HG03095 (cell line): ENCODE measurements at regions not wholly inside any gene's neighbourhood (a gene's known extent, or its start where the extent isn't known, plus 50 kb on each side); places are given as distances from the start of the nearest gene placed in this dataset.

ENCODE experiments used
- ATAC-seq: cut with Tn5 transposase; IDR thresholded peaks from one replicate; pipeline ENCODE4 v1.9.1; 2021; ENCODE audit warnings: moderate library complexity; ENCODE audit not compliant: unreplicated experiment

DNA sequence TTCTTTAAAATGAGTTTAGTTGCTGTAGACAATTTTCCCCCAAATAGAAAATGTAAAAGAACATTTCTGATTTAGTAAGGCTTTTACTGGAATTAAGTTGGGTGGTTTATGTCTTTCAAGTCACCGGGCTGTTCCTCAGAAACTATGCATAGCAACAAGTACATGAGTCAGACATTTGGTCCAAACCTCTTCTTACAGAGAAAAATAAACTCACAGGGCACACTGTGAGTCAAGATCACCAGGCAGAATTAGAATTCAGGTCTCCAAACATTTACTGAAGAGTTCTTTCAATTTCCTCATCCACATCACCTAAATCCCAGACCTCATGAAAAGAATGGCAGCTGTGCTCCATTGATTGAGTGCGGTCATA lies 476.1 kb upstream of the SOX5 start:
- ATAC-seq: no peak

DNA sequence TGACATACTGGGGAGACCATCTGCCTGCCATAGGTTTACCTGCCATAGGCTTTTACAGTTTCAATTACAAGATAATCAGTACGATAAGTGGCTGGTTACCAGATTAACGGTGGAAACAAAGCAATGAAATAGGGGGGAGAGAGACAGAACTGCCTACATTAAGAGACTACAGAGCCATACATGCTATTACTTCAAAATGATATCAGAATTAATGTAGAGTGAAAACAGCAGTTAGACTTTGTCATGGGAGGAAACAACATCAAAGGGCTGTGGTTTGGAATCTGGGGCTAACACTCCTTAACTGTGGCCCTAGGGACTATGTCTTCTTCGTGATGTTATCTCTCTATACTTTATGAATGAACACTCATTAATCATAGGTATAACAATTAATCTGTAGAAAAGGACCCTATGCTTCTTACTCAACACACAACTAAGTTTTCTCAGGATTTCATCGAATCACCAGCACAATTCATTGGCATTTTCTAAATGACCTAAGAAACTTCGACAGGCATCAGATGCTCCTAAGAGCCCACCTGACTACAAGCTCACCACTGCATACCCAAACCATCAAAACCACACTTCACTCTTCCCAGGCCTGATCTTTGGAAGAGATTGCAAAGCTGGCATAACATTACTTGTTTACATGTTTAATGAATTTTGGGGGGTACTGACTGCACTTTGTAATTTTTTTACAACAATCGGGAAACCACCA lies 475.6 kb upstream of the SOX5 start:
- no peak for ATAC-seq

DNA sequence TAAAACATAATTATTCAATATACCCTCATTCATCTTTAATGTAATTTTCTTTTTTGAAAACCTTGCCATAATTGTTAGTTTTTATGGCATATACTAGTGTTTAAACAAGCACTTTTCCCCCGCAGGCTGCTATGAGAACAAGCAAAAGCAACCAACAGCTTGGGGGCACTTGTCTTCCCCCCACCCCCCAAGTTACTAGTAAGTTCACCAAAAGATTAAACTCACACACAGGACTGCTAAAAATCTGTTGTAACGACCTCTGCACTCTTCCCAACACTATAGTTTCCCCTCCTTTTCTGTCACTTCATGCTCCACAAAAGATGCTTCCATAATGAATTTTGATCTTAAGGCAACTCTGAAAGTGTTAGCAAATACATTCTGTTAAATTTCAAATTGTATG lies 474.9 kb upstream of the SOX5 start:
- no peak for ATAC-seq

DNA sequence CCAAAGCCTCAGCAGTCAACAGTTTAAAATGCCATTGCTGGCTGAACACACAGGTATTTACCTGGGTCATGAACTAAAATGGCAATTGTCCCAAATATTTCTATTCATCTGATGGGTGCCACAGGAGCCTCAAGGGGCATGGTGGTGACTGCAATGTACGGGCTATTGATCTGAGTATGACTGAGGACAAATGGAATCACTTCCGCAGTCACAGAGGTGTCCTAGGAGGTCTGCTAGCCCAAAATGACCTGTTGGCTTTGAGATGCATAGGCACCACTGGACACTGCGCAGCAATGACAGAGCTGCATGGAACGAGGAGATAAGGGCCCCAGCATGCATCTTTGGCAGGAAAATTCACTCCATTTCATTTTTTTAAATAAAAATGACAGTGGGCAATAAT lies 474.1 kb upstream of the SOX5 start:
- ATAC-seq: no peak

DNA sequence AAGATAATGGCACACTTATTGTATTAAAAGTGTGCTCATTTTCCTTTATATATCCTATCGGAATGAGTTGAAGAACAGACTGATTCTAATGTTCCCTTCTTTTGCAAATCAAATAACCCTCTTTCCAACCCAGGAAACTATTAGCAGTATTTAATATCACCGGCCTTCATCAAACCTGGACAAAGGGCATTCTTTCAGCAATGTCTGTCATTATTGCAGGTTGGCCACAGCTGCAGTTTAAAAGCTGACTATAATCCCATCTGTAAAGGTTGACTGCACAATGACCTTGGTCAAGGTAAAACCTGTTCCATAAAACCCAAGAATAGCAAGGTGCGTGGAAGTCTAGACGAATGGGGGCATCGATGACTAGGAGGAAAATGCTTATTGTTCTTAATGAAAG lies 472.3 kb upstream of the SOX5 start:
- ATAC-seq: no peak

DNA sequence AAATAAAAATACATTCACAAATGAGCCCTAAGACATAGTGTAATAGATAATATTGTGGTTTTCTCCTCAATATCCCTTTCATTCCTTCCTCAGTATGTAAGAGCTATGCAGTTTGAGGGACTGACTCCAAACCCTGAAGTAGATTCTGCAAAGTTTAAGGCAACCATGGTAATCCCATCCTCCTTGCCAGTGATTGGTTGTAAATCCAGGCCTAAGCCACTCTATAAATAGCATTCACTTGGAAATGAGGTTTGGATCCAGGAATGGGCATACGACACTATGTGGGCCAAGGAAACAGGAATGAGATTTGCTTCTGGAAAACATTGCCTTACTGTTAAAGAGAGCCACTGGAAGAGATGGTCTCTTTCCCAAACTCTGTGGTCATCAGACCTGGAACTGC lies 468.7 kb upstream of the SOX5 start:
- no peak for ATAC-seq

DNA sequence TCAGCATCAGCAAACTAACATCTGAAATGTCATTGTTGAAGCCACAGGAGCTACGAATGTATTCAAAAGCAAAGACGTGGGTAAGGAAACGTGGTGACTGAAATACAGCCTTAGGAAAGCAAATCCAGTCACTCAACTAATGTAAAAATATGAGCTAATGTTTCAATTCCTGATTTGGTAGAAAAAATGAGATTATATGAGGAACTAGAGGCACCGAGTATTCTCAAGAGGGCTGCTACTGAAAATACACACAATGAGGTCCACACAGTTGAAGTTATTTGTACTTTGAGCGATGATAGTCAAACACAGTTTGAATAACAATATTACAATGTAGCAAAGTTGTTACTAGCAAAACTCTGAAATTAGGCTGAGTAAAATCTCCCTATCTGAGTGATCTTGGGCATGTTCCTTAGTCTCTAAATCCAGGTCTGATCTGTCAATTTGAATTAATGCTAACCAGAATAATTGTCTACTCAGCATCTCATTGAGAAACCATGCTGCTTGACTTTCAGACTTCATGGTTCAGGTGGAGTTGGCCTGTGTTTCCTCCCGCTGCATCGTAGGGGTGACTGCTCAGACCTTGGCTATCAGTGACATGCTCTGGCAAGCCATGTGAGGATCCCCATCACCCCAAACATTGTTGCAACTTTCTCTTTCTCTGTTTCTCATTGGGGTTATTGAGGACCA lies 467.1 kb upstream of the SOX5 start:
- no peak for ATAC-seq

DNA sequence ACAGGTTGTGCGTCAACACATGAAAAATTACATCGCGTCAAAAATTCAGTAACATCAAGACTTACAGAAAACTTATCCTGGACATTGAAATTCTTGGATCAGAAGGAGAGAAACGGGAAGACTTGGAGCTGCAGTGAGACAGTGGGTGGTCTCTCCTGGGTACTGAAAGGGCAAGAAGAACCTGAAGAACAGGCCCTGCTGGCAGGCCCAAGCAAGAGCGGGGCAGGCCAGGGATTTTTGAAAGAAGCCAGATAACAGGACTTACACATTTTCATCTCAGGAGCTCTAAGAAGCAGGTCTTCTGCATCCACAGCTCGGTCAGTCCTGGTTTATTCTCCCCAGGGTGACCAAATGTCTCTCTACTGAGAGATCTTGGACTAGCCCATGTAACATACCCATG lies 466.5 kb upstream of the SOX5 start:
- no peak for ATAC-seq

DNA sequence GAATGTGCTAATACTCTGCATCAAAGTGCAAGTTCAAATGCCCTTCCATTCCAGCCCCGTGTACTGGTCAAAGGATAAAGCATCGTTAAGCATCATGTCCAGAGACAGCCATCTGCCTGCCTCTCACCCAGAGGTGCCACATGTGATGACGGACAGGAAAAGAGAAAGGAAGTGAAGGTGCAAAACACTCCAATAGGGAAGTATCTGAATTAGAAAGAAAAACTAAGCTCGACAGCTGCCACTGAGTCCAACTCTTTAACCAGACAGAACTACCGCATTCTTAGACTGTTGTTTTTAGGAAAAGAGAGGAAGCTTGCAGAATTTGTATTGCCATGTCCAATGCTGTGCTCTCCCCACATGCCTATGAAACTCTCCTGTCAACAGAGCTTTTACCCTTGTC lies 465.0 kb upstream of the SOX5 start:
- ATAC-seq: no peak

DNA sequence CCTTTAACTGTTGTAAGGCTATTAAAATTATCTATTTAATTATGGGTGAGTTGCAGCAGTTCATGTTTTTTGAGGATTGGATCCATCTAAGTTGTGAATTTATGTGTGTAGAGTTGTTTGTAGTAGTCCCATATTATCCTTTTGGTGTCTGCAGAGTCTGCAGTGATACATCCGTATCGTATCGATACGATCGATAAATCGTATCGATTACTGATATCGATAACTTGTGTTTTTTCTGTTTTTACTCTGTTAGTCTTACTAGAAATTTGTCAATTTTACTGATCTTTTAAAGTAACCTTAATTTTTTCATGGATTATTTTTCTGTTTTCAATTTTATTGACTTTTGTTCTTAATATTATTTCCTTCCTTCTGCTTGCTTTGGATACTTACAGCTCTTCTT lies 462.5 kb upstream of the SOX5 start:
- ATAC-seq: no peak

DNA sequence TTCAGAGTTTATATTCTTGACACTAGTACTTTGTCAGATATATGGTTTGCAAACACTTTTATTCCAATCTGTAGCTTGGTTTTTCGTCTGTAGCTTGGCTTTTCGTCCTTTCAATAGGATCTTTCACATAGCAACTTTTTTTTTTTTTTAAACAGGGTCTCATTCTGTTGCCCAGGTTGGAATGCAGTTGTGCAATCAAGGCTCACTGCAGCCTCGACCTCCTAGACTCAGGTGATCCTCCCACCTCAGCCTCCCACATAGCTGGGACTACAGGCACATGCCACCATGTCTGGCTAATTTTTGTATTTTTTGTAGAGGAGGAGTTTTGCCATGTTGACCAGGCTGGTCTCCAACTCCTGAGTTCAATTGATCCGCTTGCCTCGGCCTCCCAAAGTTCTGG lies 460.4 kb upstream of the SOX5 start:
- no peak for ATAC-seq

DNA sequence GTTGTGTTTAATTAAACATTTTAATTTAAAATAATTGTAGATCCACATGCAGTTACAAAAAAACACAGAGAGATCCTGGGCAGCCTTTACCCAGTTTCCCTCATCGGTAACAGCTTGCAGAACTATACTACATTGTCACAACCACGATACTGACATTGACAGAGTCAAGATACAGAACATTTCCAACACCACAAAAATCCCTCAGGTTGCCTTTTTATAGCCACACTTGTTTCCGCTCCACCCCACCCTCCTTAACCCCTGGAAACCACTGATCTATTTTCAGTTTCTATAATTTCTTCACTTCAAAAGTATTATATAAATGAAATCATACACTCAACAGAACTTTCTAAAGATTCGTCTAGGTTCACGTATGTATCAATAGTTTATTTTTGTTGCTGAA lies 458.8 kb upstream of the SOX5 start:
- ATAC-seq: no peak

DNA sequence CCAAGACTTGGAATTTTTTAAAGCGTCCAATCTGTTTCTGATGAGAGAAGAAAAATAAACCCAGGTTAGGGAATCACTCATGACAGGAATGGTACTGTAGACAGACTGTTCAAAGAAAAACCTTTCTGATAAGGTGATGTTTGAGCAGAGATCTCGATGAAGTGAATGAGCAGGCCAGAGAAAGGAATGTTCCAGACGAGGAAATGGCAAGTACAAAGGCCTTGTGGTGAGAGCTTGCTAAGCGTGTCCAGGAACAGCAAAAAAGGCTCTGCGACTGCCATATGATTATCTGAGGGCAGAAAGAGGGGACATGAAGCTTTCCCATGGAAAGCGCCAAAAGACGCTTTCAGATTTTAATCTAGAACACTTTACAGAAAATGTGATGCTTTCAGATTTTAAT lies 458.4 kb upstream of the SOX5 start:
- no peak for ATAC-seq

DNA sequence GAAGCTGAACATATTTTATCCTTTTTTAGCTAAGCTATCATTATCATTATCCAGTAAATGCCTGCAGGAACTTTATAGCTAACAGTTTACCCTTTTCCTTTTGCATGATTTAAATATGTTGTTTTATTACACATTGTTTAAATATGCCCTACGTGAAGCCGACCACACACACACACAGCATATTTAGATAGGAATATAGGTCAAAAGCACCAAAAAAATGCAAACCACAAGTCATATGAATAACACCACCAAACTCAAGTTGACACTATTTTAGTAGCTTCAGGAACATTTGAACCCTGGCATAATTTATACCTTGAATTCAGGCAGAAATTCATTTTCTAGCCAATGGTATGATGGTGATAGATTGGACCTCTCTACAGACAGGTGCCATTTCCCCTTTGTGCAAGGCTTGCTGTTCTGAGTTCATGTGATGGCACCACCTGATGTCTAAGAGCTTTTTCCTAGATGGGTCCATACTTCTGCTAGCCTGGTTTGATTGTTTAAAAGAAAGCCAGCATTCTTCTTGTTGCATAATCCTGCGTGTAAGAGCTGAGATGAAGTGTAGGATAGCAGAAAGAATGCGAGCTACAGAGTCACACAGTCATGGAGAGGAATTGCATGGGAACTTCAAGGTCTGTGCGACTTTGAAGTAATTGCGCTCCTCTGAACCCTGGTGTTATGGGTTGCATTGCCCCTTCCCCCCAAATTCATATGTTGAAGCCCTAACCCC lies 454.8 kb upstream of the SOX5 start:
- no peak for ATAC-seq

DNA sequence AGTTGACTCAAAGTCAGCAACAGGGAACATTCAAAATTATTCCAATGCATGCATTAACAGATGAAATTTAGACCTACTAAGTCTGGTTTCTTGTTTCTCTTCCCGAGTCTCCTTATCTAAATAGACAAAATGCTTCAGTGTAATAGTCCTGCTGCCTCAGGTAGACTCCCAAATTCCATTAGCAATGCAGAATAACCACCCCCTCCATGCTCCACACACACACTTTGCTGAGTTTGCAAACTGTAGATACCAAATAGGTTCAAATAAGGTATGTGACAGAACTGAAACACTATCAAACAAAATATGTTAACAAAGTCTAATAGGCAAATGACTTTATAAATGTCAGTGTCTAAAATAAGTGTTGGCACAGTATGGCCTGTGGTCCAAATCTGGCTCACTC lies 451.1 kb upstream of the SOX5 start:
- no peak for ATAC-seq

DNA sequence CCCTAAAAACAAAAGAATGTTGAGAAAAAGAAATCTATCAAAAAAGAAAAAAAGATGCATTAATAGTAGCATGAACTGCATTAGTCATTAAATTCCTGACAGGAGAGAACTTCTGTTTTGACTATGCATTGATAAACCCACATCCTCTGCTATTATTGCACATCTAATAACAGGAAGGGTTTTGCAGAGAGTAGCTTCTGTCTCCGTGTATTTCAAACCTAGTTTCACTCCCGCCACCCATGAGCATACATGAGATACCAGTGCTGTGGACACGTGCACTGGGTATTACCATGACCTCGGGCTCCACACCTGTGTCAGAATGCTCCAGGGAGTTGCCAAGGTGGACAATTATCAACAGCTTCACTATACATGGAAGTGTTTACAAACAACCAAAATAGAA lies 449.1 kb upstream of the SOX5 start:
- ATAC-seq: no peak

DNA sequence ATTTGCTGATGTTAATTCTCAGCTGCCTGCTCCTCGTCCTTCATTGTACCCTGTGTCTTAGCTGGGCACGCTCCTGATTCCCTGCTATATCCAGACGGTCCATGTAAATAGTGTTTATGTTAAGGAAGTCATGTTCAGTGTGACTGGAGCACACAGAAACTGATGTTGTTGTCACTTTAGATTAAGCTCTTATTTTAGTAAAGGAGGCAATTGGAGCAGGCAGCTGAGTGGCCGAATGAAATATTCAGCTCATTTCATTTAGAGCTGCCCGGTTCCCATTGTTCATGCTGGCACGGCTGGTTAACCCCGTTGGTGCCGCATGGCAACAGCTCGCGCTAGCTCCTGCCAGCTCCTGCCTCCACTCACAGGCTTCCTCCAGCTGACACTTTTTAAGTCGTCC lies 446.8 kb upstream of the SOX5 start:
- ATAC-seq: no peak

DNA sequence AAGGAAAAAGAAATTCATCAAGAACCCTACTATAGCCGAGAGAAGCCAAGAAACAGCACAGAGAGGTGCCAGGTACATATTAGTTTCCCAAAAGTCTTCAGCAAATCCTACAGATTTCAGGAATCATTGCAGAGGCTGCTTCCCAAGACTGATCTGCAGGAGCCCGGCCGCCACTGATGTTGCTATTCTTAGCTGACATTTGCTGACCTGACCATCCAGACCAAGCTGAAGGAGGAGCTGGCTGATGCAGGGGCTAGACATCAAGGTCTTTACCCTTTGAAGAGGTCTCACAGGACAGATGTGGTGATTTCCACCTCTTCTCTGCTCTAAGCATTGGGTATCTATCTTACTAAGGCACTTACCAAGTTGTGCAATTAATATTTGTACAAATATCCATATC lies 444.8 kb upstream of the SOX5 start:
- no peak for ATAC-seq

DNA sequence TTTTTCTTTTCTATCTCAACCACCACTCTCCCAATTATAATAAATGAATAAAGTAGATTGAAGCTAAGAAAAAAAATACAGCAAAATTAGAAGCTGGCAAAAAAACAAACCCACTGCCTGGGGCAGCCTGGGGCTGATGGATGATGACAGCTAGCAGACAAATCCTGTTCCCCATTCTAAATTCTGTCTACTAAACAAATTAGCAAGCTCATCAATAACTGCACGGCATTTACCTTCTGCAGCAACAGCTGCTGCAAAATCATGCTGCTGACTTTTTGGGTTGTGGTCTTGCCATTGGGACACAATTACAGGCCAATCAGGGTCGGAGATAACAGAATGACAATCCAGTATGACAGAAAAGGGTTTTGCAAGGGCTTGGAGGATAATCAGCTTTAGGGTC lies 443.6 kb upstream of the SOX5 start:
- ATAC-seq: no peak

DNA sequence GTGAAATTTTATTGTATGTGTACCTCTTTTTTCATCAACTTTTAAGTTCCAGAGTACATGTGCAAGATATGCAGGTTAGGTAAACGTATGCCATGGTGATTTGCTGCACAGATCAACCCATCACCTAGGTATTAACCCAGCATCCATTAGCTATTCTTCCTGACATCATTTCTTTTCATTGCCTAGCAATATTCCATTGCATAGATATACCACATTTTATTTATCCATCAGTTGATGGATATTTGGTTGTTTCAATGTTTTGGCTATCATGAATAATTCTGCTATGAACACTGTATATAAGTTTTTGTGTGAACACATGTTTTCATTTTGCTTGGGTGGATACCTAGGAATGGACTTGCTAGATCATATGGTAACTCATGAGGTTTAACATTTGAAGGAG lies 439.9 kb upstream of the SOX5 start:
- ATAC-seq: no peak

DNA sequence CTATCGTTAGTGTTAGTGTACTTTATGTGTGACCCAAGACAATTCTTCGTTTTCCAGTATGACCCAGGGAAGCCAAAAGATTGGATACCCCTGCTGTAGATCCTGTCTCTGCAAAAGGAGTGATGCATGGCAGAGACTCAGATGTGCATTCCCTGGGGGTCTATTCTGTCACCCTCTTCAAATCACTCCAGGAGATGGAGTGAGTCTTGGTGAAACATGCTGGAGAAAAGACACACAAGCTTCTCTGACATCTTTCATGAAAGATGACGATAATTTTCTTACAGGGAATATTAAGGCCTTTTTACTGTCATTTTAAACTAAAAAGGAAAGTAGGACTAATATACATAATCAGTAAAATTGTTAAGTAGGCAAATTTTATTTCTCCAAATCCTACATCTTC lies 437.9 kb upstream of the SOX5 start:
- ATAC-seq: no peak

DNA sequence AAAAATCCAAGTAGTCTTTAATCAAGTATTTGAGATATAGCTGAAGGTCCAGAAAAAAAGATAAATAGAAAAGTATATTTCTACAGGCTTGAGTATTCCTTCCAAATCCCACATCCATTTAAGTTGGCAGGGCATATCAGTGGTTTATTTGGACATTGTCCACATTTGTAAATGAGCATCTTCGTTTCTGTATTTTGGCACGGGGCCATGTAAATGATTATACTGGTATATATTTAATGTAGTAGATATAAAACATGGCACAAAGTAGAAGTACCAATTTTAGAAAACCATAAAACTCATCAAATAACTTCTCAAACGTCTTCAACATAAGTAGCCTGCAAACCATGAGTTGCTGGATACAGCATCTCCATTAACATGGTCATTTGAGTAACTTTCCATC lies 437.4 kb upstream of the SOX5 start:
- no peak for ATAC-seq
